CD14-positive monocyte (primary cell): ENCODE measurements at regions not wholly inside any gene's neighbourhood (a gene's known extent, or its start where the extent isn't known, plus 50 kb on each side); places are given as distances from the start of the nearest gene placed in this dataset.

Experiments used
- DNase-seq, 3 donors: peaks; one replicate each; pipeline ENCODE4 v3.0.0-alpha.2; 2011 to 2022
- H2AFZ ChIP-seq: 2 replicates; pipeline ENCODE4 v1.6.0; 2012; ENCODE audit warnings: mild to moderate bottlenecking, low read depth, low read length, inconsistent platforms; ENCODE audit not compliant: insufficient read depth, poor library complexity, severe bottlenecking
- H3K27ac ChIP-seq, 2 donors: 1 replicate in 1 of 2; 2 replicates in 1 of 2; pipeline ENCODE4 v1.5.1; 2012 to 2013; ENCODE audit warnings: low read length in 2 of 2, control low read depth in 1 of 2, inconsistent platforms in 1 of 2, low read depth in 1 of 2, mild to moderate bottlenecking in 1 of 2
- H3K27me3 ChIP-seq, 2 donors: one replicate each; pipeline versions ENCODE4 v1.6.0 to v1.6.1; 2011 to 2013; ENCODE audit warnings: low read length in 2 of 2; ENCODE audit not compliant: control insufficient read depth in 2 of 2, insufficient read depth in 2 of 2
- H3K36me3 ChIP-seq, 2 donors: replicated peaks in 1 of 2; 1 replicate in 1 of 2; 2 replicates in 1 of 2; pipeline versions ENCODE4 v1.5.1 to v1.6.1; 2012 to 2013; ENCODE audit warnings: low read length in 2 of 2, control low read depth in 1 of 2, inconsistent platforms in 1 of 2, mild to moderate bottlenecking in 1 of 2; ENCODE audit not compliant: insufficient read depth in 2 of 2, control insufficient read depth in 1 of 2
- H3K4me1 ChIP-seq, 2 donors: 1 replicate in 1 of 2; 2 replicates in 1 of 2; pipeline versions ENCODE4 v1.5.1 to v1.6.1; 2012 to 2013; ENCODE audit warnings: low read length in 2 of 2, control low read depth in 1 of 2, inconsistent platforms in 1 of 2, mild to moderate bottlenecking in 1 of 2, moderate library complexity in 1 of 2; ENCODE audit not compliant: insufficient read depth in 2 of 2, control insufficient read depth in 1 of 2
- H3K4me2 ChIP-seq: replicated peaks from 2 replicates; pipeline ENCODE3; 2012; ENCODE audit warnings: low read length, moderate library complexity, mild to moderate bottlenecking; ENCODE audit not compliant: poor library complexity, severe bottlenecking; ENCODE audit errors: extremely low read depth
- H3K4me3 ChIP-seq, 3 experiments: fragments of 200-600 bp in 1 of 3; sonication (generic) in 1 of 3; replicated peaks in 1 of 3; 1 replicate in 2 of 3; 2 replicates in 1 of 3; pipeline ENCODE4 v1.5.1; 2011 to 2013; ENCODE audit warnings: low read length in 3 of 3, mild to moderate bottlenecking in 3 of 3, control low read depth in 2 of 3, low read depth in 2 of 3, inconsistent platforms in 1 of 3, moderate library complexity in 1 of 3
- H3K79me2 ChIP-seq: 2 replicates; pipeline ENCODE4 v1.6.0; 2012; ENCODE audit warnings: mild to moderate bottlenecking, control low read depth, inconsistent platforms, low read length, moderate library complexity; ENCODE audit not compliant: insufficient read depth
- H3K9ac ChIP-seq: 2 replicates; pipeline ENCODE4 v1.6.0; 2017; ENCODE audit warnings: low read length, mild to moderate bottlenecking; ENCODE audit not compliant: insufficient read depth, poor library complexity, severe bottlenecking
- H3K9me3 ChIP-seq, 2 donors: replicated peaks in 1 of 2; 1 replicate in 1 of 2; 2 replicates in 1 of 2; pipeline versions ENCODE4 v1.5.1 to v1.6.1; 2012 to 2013; ENCODE audit warnings: low read length in 2 of 2, control low read depth in 1 of 2; ENCODE audit not compliant: control insufficient read depth in 1 of 2, insufficient read depth in 1 of 2
- H4K20me1 ChIP-seq: 2 replicates; pipeline ENCODE4 v1.6.0; 2012; ENCODE audit warnings: mild to moderate bottlenecking, low read length, control low read depth, moderate library complexity; ENCODE audit not compliant: insufficient read depth
- H3K27ac Mint-ChIP-seq, 7 donors: one replicate each; pipeline ENCODE4 v1.8.0; 2020; ENCODE audit warnings: mild to moderate bottlenecking in 7 of 7, mixed read lengths in 7 of 7, moderate library complexity in 6 of 7, inconsistent platforms in 2 of 7
- H3K27me3 Mint-ChIP-seq, 3 donors: one replicate each; pipeline ENCODE4 v1.8.0; 2021 to 2022; ENCODE audit warnings: low read depth in 3 of 3, mild to moderate bottlenecking in 3 of 3, mixed read lengths in 3 of 3, moderate library complexity in 3 of 3, inconsistent platforms in 1 of 3
- H3K36me3 Mint-ChIP-seq, 2 donors: one replicate each; pipeline ENCODE4 v1.8.0; 2020; ENCODE audit warnings: mixed read lengths in 2 of 2, inconsistent platforms in 1 of 2, mild to moderate bottlenecking in 1 of 2
- H3K4me1 Mint-ChIP-seq: one replicate; pipeline ENCODE4 v1.8.0; 2020; ENCODE audit warnings: mild to moderate bottlenecking, mixed read lengths
- H3K4me3 Mint-ChIP-seq, 2 donors: one replicate each; pipeline ENCODE4 v1.8.0; 2020; ENCODE audit warnings: mild to moderate bottlenecking in 2 of 2, mixed read lengths in 2 of 2, moderate library complexity in 1 of 2
- H3K9me3 Mint-ChIP-seq, 7 donors: one replicate each; pipeline ENCODE4 v1.8.0; 2020 to 2022; ENCODE audit warnings: mixed read lengths in 7 of 7, mild to moderate bottlenecking in 6 of 7, moderate library complexity in 6 of 7, inconsistent platforms in 2 of 7
- WGBS: methylation state at CpG from one replicate; pipeline ENCODE4 v1.1.5; 2013; ENCODE audit warnings: missing lambda C conversion rate; ENCODE audit not compliant: insufficient coverage; 5-methylcytosine and 5-hydroxymethylcytosine counted together
- intact Hi-C, 2 donors: fragments of 100-400 bp; cut with micrococcal nuclease; formaldehyde crosslinking; loops; one replicate each; pipeline versions ENCODE4 v1.15.0 to v1.15.1; 2023
- TF ChIP-seq, protein P1 (sequence below): fragments of 200-600 bp; IDR thresholded peaks from one replicate; pipeline ENCODE4 v1.8.0; 2022; ENCODE audit warnings: antibody characterized with exemption, mild to moderate bottlenecking

DNA sequence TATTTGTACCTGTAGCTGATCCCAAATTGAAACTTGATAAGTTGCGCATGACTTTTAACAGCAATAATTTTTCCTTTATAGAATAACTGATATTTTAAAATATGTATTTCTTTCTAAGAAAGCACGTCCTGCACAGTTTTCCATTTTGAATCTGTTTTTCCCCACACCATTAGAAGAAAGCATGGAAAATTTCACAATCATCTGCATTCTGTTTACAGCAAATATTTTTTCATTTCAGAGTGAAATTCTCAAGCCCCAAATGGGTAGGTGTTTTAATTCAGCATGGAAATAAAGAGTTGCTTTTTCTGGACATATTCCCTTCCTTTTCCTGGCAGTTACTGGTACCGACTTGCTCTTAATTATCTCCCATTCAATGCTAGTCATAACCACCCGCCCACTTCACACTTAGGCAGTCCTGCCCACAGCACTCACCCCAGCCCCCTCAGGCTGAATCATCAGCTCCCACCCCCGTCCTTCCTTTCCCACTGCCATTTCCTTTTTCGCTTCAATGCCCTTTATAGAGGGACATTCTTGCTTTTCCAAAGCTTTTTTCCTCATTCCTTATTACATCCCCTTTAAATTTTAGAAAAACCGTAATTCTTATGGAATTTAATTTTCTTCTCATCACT, 89.2 kb upstream of the GLS start:
- H3K4me2 ChIP-seq, result no peak overlapping the region
- no peaks in the 10 kb centered on the region for H3K9me3 ChIP-seq
- WGBS, result 23% methylated on average over 3 of the region's 7 CpGs
- Mint-ChIP-seq H3K36me3 (no peaks in the 10 kb centered on the region), H3K27me3 (no peaks in the 10 kb centered on the region), H3K9me3 (peaks cover 0 to 3% (median 0%) of the 10 kb centered on the region in 7 donors), H3K4me3 (no peak overlapping the region), H3K4me1 (peaks cover 5% of the 10 kb centered on the region), H3K27ac (no peak overlapping the region)
- no peak overlapping the region for H3K4me3 ChIP-seq
- no peaks in the 10 kb centered on the region for H3K4me1 ChIP-seq
- intact Hi-C loops, result no loop called here
- H4K20me1 ChIP-seq, result no peaks in the 10 kb centered on the region
- H3K9ac ChIP-seq, result no peak overlapping the region
- H3K79me2 ChIP-seq, result no peaks in the 10 kb centered on the region
- H3K27ac ChIP-seq, result no peak overlapping the region
- no peak for DNase-seq
- no peaks in the 10 kb centered on the region for H3K36me3 ChIP-seq
- H2AFZ ChIP-seq, result no peak overlapping the region
- TF ChIP-seq, protein P1, sequence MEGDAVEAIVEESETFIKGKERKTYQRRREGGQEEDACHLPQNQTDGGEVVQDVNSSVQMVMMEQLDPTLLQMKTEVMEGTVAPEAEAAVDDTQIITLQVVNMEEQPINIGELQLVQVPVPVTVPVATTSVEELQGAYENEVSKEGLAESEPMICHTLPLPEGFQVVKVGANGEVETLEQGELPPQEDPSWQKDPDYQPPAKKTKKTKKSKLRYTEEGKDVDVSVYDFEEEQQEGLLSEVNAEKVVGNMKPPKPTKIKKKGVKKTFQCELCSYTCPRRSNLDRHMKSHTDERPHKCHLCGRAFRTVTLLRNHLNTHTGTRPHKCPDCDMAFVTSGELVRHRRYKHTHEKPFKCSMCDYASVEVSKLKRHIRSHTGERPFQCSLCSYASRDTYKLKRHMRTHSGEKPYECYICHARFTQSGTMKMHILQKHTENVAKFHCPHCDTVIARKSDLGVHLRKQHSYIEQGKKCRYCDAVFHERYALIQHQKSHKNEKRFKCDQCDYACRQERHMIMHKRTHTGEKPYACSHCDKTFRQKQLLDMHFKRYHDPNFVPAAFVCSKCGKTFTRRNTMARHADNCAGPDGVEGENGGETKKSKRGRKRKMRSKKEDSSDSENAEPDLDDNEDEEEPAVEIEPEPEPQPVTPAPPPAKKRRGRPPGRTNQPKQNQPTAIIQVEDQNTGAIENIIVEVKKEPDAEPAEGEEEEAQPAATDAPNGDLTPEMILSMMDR, result no peak
- H3K27me3 ChIP-seq, result no peaks in the 10 kb centered on the region

DNA sequence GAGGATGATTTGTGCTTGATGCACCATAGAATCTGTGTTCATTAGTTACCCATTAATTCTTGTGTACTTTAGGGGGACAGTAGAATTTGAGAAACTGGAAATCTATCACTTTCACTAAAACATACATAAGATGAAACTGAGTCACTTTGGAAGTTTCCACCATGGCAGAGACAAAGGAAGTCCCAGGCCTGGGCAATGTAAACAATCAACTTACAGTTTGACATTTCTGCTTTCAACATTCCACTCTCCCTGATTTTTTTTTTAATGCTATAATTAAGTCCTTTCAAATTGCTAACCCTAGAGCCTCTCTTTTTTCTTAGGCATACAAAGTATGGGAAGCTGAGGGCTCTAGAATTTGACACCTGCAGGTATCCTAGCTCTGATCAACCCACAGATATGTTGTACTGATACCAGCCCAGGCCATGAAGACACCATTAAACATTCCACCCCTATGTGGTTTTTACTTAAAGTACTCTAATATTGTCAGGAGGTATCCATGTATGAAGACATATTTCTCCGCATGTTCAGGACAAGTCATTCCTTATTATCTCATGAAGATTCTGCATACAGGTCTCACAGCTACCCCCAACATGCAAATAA, 88.5 kb upstream of the GLS start:
- Histone ChIP-seq H3K4me2 (no peak overlapping the region), H3K4me1 (no peaks in the 10 kb centered on the region), H3K79me2 (no peaks in the 10 kb centered on the region), H4K20me1 (no peaks in the 10 kb centered on the region), H3K9ac (no peak overlapping the region), H3K4me3 (no peak overlapping the region), H3K27me3 (no peaks in the 10 kb centered on the region), H3K36me3 (no peaks in the 10 kb centered on the region), H3K27ac (no peak overlapping the region), H2AFZ (no peak overlapping the region), H3K9me3 (no peaks in the 10 kb centered on the region)
- DNase-seq, result no peak
- peaks cover 0 to 3% (median 0%) of the 10 kb centered on the region in 7 donors for H3K9me3 Mint-ChIP-seq
- WGBS, result no CpG with 5 or more reads among the region's 1 CpG
- TF ChIP-seq, protein P1, result no peak
- H3K27ac Mint-ChIP-seq, result no peak overlapping the region
- H3K4me1 Mint-ChIP-seq, result peaks cover 5% of the 10 kb centered on the region
- H3K27me3 Mint-ChIP-seq, result no peaks in the 10 kb centered on the region
- intact Hi-C loops, result no loop called here
- no peaks in the 10 kb centered on the region for H3K36me3 Mint-ChIP-seq
- no peak overlapping the region for H3K4me3 Mint-ChIP-seq
